ENCODE measurements at regions not wholly inside any gene's neighbourhood (a gene's known extent, or its start where the extent isn't known, plus 50 kb on each side); places are given as distances from the start of the nearest gene placed in this dataset.

DNA sequence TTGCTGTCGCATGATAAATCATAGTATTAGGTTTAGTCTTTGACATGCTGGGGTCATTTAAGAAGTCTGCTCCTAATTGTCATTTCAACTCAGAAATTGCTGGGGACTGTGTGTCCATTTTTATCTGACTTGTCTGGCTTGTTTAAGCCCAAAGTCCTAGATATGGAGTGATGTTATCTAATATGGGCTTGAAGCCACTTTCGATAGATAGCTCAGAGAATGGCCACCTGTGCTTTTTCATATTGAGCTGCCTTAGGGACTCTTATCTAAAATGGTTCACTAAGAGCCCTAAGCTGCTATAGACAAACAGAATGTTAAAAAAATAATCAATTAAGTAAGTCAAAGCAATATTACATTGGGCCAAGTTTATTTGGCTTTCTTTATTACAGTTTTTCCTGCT lies 81.6 kb upstream of the CNTNAP4 start:
- H3K9me3 ChIP-seq (ENCODE audit: control insufficient read depth, insufficient read depth, low read length): peaks cover 5% of the 10 kb centered on the region; the same call in 1 of the 2 replicates
- no peak for ATAC-seq (ENCODE audit: low read depth)
- H3K56ac ChIP-seq (ENCODE audit: extremely low read depth, insufficient read depth, low read length): no peak overlapping the region
- H3K79me1 ChIP-seq (ENCODE audit: low read depth in 1 of 2, low read length in 2 of 2): no peaks in the 10 kb centered on the region
- H3K4ac ChIP-seq (ENCODE audit: low read depth, low read length): no peak overlapping the region
- TF ChIP-seq MAZ (IDR thresholded peaks at IDR 0.05; ENCODE audit: borderline replicate concordance, low read depth, low read length) (no peak), BHLHE40 (IDR thresholded peaks at IDR 0.05; ENCODE audit: low read depth, low read length) (no peak), SMC3 (IDR thresholded peaks at IDR 0.05; ENCODE audit: low read depth, low read length) (no peak), CHD1 (IDR thresholded peaks at IDR 0.05; ENCODE audit: low read depth, low read length) (no peak)
- TF ChIP-seq, protein P1, sequence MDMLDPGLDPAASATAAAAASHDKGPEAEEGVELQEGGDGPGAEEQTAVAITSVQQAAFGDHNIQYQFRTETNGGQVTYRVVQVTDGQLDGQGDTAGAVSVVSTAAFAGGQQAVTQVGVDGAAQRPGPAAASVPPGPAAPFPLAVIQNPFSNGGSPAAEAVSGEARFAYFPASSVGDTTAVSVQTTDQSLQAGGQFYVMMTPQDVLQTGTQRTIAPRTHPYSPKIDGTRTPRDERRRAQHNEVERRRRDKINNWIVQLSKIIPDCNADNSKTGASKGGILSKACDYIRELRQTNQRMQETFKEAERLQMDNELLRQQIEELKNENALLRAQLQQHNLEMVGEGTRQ (IDR thresholded peaks at IDR 0.05; ENCODE audit: low read depth, low read length): no peak
- TF ChIP-seq, protein P2, sequence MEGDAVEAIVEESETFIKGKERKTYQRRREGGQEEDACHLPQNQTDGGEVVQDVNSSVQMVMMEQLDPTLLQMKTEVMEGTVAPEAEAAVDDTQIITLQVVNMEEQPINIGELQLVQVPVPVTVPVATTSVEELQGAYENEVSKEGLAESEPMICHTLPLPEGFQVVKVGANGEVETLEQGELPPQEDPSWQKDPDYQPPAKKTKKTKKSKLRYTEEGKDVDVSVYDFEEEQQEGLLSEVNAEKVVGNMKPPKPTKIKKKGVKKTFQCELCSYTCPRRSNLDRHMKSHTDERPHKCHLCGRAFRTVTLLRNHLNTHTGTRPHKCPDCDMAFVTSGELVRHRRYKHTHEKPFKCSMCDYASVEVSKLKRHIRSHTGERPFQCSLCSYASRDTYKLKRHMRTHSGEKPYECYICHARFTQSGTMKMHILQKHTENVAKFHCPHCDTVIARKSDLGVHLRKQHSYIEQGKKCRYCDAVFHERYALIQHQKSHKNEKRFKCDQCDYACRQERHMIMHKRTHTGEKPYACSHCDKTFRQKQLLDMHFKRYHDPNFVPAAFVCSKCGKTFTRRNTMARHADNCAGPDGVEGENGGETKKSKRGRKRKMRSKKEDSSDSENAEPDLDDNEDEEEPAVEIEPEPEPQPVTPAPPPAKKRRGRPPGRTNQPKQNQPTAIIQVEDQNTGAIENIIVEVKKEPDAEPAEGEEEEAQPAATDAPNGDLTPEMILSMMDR (conservative IDR thresholded peaks at IDR 0.05; ENCODE audit: low read depth, low read length): no peak
- TF ChIP-seq, protein P3, sequence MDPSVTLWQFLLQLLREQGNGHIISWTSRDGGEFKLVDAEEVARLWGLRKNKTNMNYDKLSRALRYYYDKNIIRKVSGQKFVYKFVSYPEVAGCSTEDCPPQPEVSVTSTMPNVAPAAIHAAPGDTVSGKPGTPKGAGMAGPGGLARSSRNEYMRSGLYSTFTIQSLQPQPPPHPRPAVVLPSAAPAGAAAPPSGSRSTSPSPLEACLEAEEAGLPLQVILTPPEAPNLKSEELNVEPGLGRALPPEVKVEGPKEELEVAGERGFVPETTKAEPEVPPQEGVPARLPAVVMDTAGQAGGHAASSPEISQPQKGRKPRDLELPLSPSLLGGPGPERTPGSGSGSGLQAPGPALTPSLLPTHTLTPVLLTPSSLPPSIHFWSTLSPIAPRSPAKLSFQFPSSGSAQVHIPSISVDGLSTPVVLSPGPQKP (IDR thresholded peaks at IDR 0.05; ENCODE audit: borderline replicate concordance, low read depth, low read length): no peak
- CTCF ChIA-PET: interaction anchor here (0.6 kb wide), 1 partner anchor 365 kb away, joined by 3 read pairs; no protein-coding TSS in a partner anchor
- H4K91ac ChIP-seq (ENCODE audit: insufficient read depth, low read depth, low read length): no peak overlapping the region
- H4K8ac ChIP-seq (ENCODE audit: low read depth in 2 of 2, low read length in 2 of 2): no peak overlapping the region
- no peak for DNase-seq
- H3K18ac ChIP-seq (ENCODE audit: low read depth, low read length): no peak overlapping the region
- H2AK9ac ChIP-seq (replicated peaks; ENCODE audit: low read depth, low read length, poor library complexity): no peak overlapping the region
- H2BK15ac ChIP-seq (ENCODE audit: low read depth, low read length): no peak overlapping the region
- no peak overlapping the region for H2AK5ac ChIP-seq (ENCODE audit: low read depth, low read length)
- no peak overlapping the region for H3K9ac ChIP-seq (ENCODE audit: low read depth, low read length)
- intact Hi-C loops (cut with micrococcal nuclease) (no loop called here), in situ Hi-C loops (cut with MboI; ENCODE audit: low sequenced_read_pairs) (no loop called here), dilution Hi-C loops (cut with HindIII; ENCODE audit: low sequenced_read_pairs, unreplicated experiment) (no loop called here)
- no peaks in the 10 kb centered on the region for H3K36me3 ChIP-seq (ENCODE audit: control insufficient read depth, insufficient read depth, low read length)
- H2AFZ ChIP-seq (replicated peaks; ENCODE audit: low read length, poor library complexity): no peak overlapping the region
- no TSS peak for BruUV-seq (replicated peaks)
- H2BK5ac ChIP-seq (ENCODE audit: low read depth, low read length, poor library complexity, severe bottlenecking): no peak overlapping the region
- H3K27ac ChIP-seq (ENCODE audit: insufficient read depth, low read length): no peak overlapping the region
- no peak overlapping the region for H3K14ac ChIP-seq (replicated peaks; ENCODE audit: low read depth, low read length)
- H2BK120ac ChIP-seq (ENCODE audit: low read depth, low read length): no peak overlapping the region
- no peak overlapping the region for H3K4me2 ChIP-seq (ENCODE audit: low read depth, low read length)
- H3K4me1 ChIP-seq (ENCODE audit: control insufficient read depth, insufficient read depth, low read length): no peaks in the 10 kb centered on the region
- POLR2A ChIA-PET (ENCODE audit: unreplicated experiment): no interaction called here
- no peak overlapping the region for H3K4me3 ChIP-seq (ENCODE audit: insufficient read depth, low read depth, low read length)
- H4K5ac ChIP-seq (ENCODE audit: low read depth, low read length): no peak overlapping the region
- WGBS, 2 experiments (ENCODE audit: extremely low coverage in 2 of 2, insufficient read length in 1 of 2): no CpG with 5 or more reads among the region's 2 CpGs
- no peaks in the 10 kb centered on the region for H4K20me1 ChIP-seq (ENCODE audit: insufficient read depth, low read length)
- H3K27me3 ChIP-seq (ENCODE audit: control insufficient read depth, insufficient read depth, low read length): no peaks in the 10 kb centered on the region
- H3K9me1 ChIP-seq (ENCODE audit: insufficient read depth, low read length): no peaks in the 10 kb centered on the region
- no peak overlapping the region for H3K23ac ChIP-seq (ENCODE audit: low read depth, low read length)
- no peak overlapping the region for H2BK20ac ChIP-seq (ENCODE audit: low read depth, low read length)

Measured in IMR-90 (cell line).